A673 (cell line): ENCODE measurements at regions not wholly inside any gene's neighbourhood (a gene's known extent, or its start where the extent isn't known, plus 50 kb on each side); places are given as distances from the start of the nearest gene placed in this dataset.

ENCODE experiments used
- BruUV-seq: library from RNA; stranded (reverse); fragments of 400-500 nt; replicated peaks from 2 replicates; lab custom pipeline; 2021; lab: Mats Ljungman, UMichigan
- CTCF ChIA-PET: fragments of 300-600 bp; sonication (Branson Sonifier 250); formaldehyde crosslinking; loops from one replicate; lab custom pipeline; 2022; ENCODE audit warnings: antibody characterized with exemption; lab: Charles Lee
- POLR2A ChIA-PET: fragments of 300-600 bp; sonication (Branson Sonifier 250); formaldehyde crosslinking; loops from one replicate; lab custom pipeline; 2022; ENCODE audit warnings: antibody characterized with exemption; ENCODE audit not compliant: low non-redundant PET; lab: Charles Lee
- DNase-seq: peaks from one replicate; pipeline ENCODE4 v3.0.0-alpha.2; 2015; ENCODE audit warnings: low spot score
- H3K27ac ChIP-seq: fragments of 200-600 bp; sonication (generic); 2 replicates; pipeline ENCODE4 v1.5.1; 2016; ENCODE audit warnings: mixed run types, low read depth, mild to moderate bottlenecking, mixed read lengths, antibody characterized with exemption, low read length; ENCODE audit not compliant: poor library complexity, severe bottlenecking
- H3K27me3 ChIP-seq: fragments of 200-600 bp; sonication (generic); replicated peaks from 2 replicates; pipeline ENCODE4 v1.6.1; 2017; ENCODE audit warnings: mixed run types, low read depth, mild to moderate bottlenecking, mixed read lengths, antibody characterized with exemption, low read length; ENCODE audit not compliant: insufficient read depth, poor library complexity
- H3K36me3 ChIP-seq: fragments of 200-600 bp; sonication (generic); 2 replicates; pipeline ENCODE4 v1.6.1; 2016; ENCODE audit warnings: mixed run types, mild to moderate bottlenecking, mixed read lengths, antibody characterized with exemption, low read length; ENCODE audit not compliant: insufficient read depth, poor library complexity, severe bottlenecking
- H3K4me1 ChIP-seq: fragments of 200-600 bp; sonication (generic); 2 replicates; pipeline ENCODE4 v1.6.1; 2017; ENCODE audit warnings: mixed run types, mild to moderate bottlenecking, mixed read lengths, antibody characterized with exemption, low read length; ENCODE audit not compliant: insufficient read depth, poor library complexity, severe bottlenecking
- H3K4me3 ChIP-seq: fragments of 200-600 bp; sonication (generic); 2 replicates; pipeline ENCODE4 v1.5.1; 2016; ENCODE audit warnings: low read depth, mixed run types, mild to moderate bottlenecking, mixed read lengths, low read length; ENCODE audit not compliant: poor library complexity, severe bottlenecking
- H3K9me3 ChIP-seq: fragments of 200-600 bp; sonication (generic); 2 replicates; pipeline ENCODE4 v1.6.1; 2016; ENCODE audit warnings: mixed run types, low read depth, mild to moderate bottlenecking, mixed read lengths, antibody characterized with exemption, low read length; ENCODE audit not compliant: poor library complexity, severe bottlenecking
- EZH2 ChIP-seq: fragments of 200-600 bp; sonication (generic); IDR thresholded peaks from 2 replicates; pipeline ENCODE4 v1.6.1; 2017; ENCODE audit warnings: borderline replicate concordance, low read depth, mild to moderate bottlenecking, mixed read lengths, antibody characterized with exemption, low read length; ENCODE audit not compliant: poor library complexity, severe bottlenecking
- intact Hi-C: fragments of 100-400 bp; cut with micrococcal nuclease; formaldehyde crosslinking; loops from one replicate; pipeline ENCODE4 v1.10.0; 2022; ENCODE audit not compliant: unreplicated experiment
- TF ChIP-seq, protein P1 (sequence below): fragments of 300-800, 200-600 bp; sonication (generic); conservative IDR thresholded peaks from 2 replicates; pipeline ENCODE4 v1.5.1; 2017; ENCODE audit warnings: low read depth, mild to moderate bottlenecking, antibody characterized with exemption, low read length, moderate library complexity, mixed read lengths

DNA sequence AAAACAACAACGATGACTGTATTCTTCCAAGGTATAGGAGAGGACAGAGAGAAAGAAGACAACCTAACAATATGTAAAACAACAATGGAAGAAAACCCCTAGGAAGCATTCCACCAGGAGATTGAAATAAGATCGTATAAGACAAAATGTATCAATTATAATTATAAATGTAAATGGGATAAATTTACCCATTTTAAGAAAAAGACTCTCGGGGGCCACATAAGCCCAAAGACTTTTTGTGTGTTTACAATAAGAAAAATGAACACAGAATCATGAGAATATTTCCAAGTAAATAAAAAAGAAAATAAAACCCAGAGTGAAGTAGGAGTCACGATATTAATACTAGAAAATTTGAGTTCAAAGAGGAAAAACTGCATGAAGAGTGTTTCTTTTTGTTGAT, 126.4 kb downstream of the ASB1 start:
- ChIA-PET POLR2A (no interaction called here), CTCF (no interaction called here)
- Histone ChIP-seq H3K27ac (no peak overlapping the region), H3K27me3 (no peaks in the 10 kb centered on the region), H3K36me3 (no peaks in the 10 kb centered on the region), H3K9me3 (no peaks in the 10 kb centered on the region), H3K4me3 (no peak overlapping the region), H3K4me1 (no peaks in the 10 kb centered on the region)
- intact Hi-C loops, result no loop called here
- TF ChIP-seq, protein P1, sequence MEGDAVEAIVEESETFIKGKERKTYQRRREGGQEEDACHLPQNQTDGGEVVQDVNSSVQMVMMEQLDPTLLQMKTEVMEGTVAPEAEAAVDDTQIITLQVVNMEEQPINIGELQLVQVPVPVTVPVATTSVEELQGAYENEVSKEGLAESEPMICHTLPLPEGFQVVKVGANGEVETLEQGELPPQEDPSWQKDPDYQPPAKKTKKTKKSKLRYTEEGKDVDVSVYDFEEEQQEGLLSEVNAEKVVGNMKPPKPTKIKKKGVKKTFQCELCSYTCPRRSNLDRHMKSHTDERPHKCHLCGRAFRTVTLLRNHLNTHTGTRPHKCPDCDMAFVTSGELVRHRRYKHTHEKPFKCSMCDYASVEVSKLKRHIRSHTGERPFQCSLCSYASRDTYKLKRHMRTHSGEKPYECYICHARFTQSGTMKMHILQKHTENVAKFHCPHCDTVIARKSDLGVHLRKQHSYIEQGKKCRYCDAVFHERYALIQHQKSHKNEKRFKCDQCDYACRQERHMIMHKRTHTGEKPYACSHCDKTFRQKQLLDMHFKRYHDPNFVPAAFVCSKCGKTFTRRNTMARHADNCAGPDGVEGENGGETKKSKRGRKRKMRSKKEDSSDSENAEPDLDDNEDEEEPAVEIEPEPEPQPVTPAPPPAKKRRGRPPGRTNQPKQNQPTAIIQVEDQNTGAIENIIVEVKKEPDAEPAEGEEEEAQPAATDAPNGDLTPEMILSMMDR, result no peak
- no peak for TF ChIP-seq EZH2
- no TSS peak for BruUV-seq
- DNase-seq, result no peak

DNA sequence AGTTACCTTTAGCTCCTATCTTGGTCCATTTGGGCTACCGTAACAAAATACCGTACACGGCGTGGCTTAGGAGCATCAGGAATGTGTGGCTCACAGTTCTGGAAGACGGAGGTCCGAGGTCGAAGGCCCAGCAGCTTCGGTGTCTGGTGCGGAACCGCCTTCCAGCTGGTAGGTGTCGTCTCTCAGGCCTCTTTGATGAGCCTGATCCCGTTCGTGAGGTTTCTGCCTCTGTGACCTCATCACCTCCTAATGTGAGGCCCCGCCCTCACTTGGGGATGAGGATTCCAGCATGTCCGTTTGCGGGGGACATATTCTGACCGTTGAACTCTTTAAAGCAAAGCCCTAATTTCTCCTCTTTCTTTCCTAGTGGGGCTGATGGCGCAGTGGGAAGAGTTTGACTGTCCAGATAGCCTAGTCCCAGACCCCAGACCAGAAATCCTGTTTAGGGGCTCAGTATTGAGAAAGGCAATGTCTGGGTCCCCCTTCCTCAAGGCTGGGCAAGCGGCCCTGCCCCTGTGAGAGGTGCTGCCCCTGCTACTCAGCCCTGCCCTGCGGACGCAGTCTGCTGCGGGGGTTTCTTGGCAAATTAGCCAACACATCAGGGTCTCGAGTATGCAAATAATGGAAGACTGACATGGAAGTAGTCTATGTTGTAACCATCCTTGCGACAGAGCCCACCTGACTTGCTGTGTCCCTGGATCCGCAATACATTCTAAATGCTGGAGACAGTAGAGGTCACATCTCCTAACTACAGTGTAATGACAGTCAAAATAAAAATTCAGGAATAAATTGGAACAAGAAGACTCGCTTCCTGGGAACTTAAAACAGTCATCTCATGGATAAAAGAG, 128.0 kb downstream of the ASB1 start:
- intact Hi-C loops, result no loop called here
- Histone ChIP-seq H3K27ac (no peak overlapping the region), H3K4me1 (no peaks in the 10 kb centered on the region), H3K9me3 (no peaks in the 10 kb centered on the region), H3K27me3 (no peaks in the 10 kb centered on the region), H3K36me3 (no peaks in the 10 kb centered on the region), H3K4me3 (no peak overlapping the region)
- ChIA-PET CTCF (no interaction called here), POLR2A (no interaction called here)
- TF ChIP-seq EZH2, result no peak
- TF ChIP-seq, protein P1, result no peak
- no TSS peak for BruUV-seq
- no peak for DNase-seq

DNA sequence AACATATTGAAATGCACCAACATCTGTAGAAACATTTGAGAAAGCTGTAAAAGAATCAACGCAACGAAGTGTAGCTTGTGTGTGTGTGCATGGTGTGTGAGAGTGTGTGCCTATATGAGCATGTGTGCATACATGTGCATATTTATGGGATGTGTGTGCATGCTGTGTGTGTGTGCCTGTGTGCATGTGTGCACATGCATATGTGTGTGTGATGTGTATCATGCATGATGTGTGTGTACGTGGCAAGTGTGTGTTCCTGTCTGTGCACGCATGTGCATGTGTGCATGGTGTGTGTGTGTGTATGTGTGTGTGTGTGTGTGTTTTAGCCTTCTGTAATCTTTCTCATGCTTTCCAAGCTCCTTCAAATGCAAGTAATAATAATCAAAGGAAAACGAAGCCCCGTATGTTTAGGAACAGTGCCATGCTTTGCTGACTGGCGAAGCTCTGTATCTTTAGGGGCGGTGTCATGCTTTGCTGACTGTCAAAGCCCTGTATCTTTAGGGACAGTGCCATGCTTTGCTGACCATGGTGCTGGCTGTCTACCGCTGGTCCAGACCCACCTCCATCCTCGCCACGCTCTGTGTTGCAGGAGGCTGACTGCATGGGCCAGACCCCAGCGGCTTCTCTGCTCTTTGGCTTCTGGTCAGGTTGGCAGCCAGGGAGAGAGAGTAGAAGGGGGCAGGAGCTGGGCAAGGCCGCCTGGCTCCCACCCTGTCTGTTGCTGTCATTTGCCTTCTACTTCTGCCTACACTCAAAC, 129.2 kb downstream of the ASB1 start:
- no TSS peak for BruUV-seq
- POLR2A ChIA-PET, result no interaction called here
- H3K27ac ChIP-seq, result no peak overlapping the region
- no peak for DNase-seq
- H3K36me3 ChIP-seq, result no peaks in the 10 kb centered on the region
- intact Hi-C loops, result no loop called here
- H3K27me3 ChIP-seq, result no peaks in the 10 kb centered on the region
- no peak for TF ChIP-seq EZH2
- TF ChIP-seq, protein P1, result no peak
- CTCF ChIA-PET, result no interaction called here
- no peaks in the 10 kb centered on the region for H3K4me1 ChIP-seq
- H3K9me3 ChIP-seq, result no peaks in the 10 kb centered on the region
- H3K4me3 ChIP-seq, result no peak overlapping the region
